ENCODE measurements at regions not wholly inside any gene's neighbourhood (a gene's known extent, or its start where the extent isn't known, plus 50 kb on each side); places are given as distances from the start of the nearest gene placed in this dataset.

DNA sequence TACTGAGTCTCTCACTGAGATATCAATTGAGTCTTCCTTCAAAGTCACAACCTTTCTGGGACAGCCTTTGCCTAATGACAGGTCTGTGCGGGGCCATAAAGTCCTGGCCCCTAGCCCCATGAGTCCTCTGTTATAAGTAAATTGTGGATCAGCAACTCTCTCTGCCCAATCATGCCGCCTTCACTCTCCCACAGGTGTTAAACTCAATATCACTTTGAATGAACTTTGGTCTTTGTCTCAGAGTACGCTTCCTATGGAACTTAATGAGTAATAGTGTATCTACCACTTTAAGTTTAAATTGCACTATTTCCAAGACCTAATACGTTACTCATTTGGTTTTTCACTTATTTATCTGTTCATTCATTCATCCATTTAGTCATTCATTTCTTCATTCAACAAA, 826.4 kb downstream of the TUSC7 start:
- intact Hi-C loops (cut with DNase I), result no loop called here
- ATAC-seq (no peak), DNase-seq (ENCODE audit: low spot score) (no peak)

DNA sequence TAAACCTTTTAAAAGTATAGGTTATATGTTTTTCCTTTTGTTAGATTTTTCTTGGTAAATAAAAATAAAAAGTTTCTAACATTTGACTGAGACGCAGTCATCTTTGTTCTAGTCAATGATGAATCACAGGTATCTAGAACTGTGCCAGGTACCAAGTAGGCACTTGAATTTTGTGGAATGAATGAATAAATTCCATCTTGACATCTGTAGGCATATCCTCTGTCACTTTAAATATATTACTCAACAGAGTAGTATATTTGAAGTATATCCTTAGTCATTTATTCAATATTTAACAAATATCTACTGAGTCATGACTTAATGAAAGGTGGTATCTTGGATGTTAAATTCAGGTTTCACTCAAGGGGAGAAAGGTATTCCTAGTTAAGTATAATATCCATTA, 828.4 kb downstream of the TUSC7 start:
- ATAC-seq (no peak), DNase-seq (ENCODE audit: low spot score) (no peak)
- intact Hi-C loops (cut with DNase I), result no loop called here

DNA sequence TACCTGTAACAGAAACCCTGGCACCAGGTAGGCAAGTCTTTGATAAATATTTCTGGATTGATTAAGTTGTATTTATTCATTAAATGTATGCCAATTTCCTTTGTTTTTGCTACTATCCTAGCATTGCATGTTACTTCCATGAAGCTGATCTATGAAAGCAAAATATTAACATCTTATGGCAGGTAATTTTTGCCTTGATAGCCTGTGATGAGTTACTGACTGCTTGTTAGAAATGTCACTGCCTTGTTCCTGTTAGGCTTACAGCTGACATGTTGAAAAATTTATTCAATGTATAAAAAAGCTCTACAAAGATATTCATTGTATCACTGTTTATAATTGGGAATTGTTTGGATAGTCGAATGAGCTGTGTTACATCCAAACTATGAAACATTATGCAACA, 830.1 kb downstream of the TUSC7 start:
- ATAC-seq, result no peak
- DNase-seq (ENCODE audit: low spot score), result no peak
- intact Hi-C loops (cut with DNase I), result no loop called here

DNA sequence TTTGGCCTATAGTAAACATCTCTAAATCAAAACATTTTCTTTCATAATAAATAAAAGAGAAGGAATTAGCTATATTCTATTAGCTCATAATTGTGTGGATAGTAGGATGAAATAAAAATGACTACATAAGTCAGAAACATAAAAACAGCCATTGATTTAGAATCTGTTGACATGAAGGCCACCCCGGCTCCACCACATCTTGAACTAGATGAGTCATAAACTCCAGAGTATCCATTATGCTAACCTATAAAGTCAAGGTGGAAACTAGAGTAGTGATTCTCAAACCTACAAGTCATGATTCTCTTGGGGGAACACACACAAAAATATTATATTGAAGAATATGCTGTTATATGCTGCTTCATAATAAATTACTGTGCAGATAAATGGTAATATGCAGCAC, 831.0 kb downstream of the TUSC7 start:
- intact Hi-C loops (cut with DNase I), result no loop called here
- DNase-seq (ENCODE audit: low spot score) (no peak), ATAC-seq (no peak)

DNA sequence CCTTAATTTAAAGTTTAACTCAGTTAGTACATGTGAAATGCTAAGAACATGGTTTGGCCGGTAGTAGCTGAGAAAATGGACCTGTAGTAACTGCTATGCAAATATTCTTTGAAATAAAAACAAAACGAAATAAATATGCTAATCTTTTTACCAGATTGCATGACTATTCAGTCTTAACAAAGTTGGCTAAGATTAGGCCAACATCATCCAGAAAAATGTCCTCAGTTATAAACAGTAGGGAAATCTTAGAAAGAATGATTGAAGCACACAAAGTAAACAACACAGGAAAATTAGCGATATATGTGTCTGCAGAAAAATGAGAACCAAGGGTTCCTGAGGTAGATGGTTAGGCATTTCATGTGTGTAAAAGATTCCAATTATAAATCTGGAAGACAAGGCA, 832.1 kb downstream of the TUSC7 start:
- intact Hi-C loops (cut with DNase I), result no loop called here
- DNase-seq (ENCODE audit: low spot score) (no peak), ATAC-seq (no peak)

DNA sequence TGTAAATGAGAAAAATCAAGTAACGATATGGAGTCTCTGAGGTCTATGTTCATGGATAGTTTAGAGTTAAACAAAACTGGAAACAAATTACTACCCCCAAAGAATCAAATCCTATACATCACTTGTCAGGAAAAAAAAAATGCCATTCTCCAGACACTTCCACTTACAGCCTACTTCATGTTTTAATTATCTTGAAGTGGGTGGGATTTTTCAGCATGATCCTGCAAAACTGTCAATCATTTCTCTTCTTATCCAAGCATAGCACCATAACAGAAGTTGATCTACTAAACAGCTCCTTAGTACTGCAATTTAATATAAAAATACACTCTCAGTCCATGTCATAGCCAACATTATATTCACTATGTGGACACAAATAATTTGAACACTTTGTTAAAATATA, 833.9 kb downstream of the TUSC7 start:
- intact Hi-C loops (cut with DNase I), result no loop called here
- ATAC-seq (no peak), DNase-seq (ENCODE audit: low spot score) (no peak)

DNA sequence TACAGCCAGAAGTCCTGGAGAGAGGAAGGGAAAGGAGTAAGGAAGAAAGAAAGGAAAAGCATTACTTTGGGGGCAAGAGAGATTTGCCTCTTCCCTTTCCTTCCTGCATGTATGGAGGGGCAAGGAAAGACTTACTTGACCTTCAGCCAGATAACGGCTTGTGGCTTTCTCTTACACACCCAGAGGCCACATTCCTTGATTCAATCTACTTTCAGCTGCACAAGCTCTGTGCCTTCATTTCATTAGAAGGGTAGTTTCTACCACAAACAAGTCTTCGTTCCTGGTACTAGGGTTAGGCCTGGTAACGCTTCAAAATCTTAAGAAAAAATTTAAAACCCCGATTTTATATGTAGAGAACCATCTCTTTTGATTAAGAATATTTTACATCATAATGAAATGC, 835.9 kb downstream of the TUSC7 start:
- ATAC-seq (no peak), DNase-seq (ENCODE audit: low spot score) (no peak)
- intact Hi-C loops (cut with DNase I), result no loop called here

DNA sequence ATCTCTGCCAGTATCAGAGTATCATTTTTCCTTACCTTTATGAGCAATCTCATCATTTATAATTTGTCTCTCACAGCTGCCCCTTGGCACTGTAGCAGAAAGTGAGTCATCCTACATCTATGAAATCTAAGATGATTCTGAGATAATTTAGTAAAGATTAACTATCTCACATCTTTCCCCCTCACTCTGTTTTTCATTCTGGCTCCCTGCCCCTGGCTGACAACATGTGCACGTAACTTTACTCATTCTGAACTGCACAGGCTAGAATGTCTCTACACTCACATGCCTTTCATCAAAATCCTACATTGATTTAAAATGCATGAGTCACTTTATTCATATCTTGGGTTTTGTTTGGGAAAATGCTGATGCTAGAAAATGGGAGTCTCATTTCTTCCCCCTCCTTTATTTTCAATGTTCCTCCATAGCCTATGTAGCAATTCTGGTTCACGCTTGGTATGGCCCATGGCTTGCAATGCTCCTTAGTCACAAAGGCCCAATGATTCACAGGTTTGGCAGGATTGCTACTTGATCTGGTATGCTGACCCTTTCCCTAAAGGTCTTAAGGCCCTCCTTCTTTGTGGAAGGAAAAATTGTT, 838.5 kb downstream of the TUSC7 start:
- no peak for ATAC-seq
- DNase-seq (ENCODE audit: low spot score), result no peak
- intact Hi-C loops (cut with DNase I), result no loop called here

DNA sequence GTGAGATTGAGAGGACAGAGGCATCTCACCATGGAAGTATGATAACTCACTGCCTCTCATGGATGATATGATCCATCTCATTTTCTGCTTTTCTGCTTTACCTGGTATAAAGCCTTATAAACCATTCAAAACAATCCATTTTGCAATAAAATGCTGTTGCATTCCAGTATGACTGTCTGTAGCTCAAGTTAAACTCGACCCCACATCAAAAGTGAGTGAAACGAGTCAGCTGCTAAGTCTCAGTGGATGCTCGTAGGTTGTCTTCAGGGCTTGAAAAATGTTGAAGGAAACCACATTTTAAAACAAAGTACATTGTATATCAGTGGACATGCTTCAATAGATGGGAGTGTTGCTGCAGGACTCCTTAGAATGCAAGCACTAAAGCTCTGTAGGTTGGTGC, 839.0 kb downstream of the TUSC7 start:
- intact Hi-C loops (cut with DNase I), result no loop called here
- no peak for DNase-seq (ENCODE audit: low spot score)
- no peak for ATAC-seq

DNA sequence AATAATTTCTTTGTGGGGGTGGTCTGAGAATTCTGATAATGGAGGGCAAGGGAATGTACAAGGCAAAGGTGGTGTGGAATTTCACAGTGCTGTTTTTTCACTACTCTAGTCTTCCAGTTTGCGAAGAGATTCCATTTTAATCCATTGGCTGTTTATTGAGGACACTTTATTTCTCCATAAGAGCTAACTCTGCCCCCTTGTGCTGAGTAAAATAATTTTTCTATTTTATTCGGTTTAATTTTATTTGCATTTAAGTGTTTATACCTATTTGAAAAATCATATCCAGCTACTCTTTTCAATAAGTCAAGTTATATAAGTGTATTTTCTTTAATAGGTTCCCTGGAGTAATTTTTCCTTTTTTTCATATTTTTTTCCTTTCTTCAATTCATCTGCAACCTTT, 840.1 kb downstream of the TUSC7 start:
- ATAC-seq (no peak), DNase-seq (ENCODE audit: low spot score) (no peak)
- intact Hi-C loops (cut with DNase I), result no loop called here

DNA sequence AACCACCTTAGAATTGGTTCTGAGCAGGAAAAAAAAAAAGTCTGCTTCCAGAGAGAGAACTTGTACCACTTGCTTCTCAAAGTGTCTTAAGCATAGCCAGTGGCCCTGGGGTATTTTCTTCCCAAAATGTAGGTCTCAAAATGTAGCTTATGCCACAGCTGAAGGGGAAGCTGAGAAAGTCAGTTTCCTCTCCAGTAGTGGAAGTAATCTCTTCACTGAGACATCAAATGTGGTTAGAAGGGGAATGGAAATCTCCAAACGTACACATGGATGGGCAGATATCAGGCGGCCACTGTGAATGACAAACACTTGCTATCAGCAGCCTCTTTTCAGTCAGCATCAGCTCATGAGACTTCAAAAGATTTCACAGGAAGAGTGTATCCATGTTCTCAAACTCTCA, 841.2 kb downstream of the TUSC7 start:
- ATAC-seq (no peak), DNase-seq (ENCODE audit: low spot score) (no peak)
- intact Hi-C loops (cut with DNase I), result no loop called here

DNA sequence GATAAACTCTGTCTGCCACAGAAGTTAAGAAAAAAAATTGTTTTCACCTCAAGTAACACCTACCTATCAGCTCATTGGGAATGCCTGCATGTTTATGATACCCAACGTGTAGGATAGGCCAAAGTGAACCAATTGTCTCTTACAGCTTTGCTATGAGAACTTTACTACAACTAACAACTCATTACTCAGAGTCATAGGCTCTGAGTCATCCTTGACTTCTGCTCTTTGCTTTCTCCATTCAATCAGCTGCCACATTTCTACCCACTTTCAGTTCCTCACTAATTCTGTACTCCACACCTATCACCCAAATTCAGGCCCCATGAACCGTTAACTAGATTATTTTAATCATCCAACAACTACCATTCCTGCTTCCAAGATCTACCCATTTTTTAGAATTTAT, 843.9 kb downstream of the TUSC7 start:
- DNase-seq (ENCODE audit: low spot score) (no peak), ATAC-seq (no peak)
- intact Hi-C loops (cut with DNase I), result no loop called here

DNA sequence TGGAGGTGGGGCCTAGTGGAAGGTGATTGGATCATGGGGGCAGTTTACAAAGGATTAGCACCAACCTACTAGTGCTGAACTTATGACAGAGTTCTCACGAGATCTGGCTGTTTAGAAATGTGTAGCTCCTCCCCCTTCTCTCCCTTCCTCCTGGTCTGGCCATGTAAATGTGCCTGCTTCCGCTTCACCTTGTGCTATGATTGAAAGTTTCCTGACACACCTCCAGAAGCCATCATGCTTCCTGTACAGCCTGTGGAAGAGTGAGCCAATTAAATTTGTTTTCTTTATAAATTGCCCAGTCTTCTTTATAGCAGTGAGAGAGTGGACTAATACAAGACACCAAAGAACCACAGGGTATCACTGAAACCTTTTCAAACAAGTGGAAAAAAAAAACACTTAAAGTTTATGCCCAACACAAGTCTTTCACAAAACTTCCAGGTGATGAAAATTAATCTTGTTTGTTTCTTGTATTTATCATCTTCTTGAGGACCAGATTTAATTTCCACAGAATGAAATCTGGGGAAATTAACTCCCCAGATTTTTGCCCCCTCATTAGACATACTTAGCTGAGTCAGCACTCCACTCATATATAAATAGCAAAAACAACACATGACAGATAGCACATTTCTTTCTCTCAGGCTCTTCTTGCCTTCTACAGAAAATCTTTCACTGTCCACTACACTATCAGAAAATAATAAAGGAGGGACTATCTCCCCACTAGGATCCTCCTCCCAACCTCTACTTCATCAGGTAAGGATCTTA, 847.2 kb downstream of the TUSC7 start:
- intact Hi-C loops (cut with DNase I), result no loop called here
- no peak for DNase-seq (ENCODE audit: low spot score)
- no peak for ATAC-seq

DNA sequence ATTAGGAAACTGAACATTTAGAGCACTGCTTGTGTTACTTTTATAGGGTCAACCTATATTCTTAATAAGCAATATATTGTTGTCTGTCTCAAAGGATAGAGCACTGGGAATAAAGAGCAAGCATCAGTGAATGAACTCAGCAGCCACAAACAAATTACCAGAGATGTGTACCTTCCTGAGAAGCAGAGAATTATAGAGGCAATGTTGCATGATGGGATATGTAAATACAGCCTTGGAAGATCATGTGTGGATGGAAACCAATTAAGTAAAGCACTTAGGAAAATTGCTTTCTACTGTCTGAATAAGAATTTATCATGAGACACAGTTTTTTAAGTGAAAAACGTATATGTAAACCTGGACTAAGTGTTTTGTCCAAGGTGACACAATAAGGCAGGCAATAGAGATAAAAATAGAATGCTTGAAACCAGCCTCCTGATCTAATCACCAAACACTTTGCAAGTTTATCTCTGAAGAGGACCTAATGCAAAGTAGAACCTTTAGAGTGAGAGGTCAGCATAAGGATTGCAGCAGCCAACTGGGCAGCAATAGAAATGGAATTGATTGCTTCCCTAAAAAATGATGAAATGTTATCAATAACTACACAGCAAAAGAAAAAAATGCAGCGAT, 848.0 kb downstream of the TUSC7 start:
- intact Hi-C loops (cut with DNase I), result no loop called here
- ATAC-seq (no peak), DNase-seq (ENCODE audit: low spot score) (no peak)

DNA sequence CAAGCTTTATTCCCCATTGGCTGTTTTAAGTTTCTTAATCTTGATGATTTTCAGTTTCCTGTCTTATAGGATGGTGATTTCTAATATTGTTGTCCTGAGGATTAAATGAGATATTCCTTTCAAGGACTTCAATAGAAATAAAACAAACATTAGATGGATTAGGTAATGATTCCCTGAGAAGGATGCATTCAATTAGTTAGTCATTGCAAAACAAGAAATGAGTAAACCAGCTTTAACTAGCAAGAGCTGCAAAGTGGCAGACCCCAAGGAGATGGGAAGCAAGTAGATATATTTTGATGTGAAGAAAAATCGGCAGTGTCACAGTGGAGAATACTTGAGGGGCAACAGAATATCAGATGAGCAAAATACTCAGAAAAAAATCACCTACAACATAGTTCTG, 849.1 kb downstream of the TUSC7 start:
- no peak for DNase-seq (ENCODE audit: low spot score)
- ATAC-seq, result no peak
- intact Hi-C loops (cut with DNase I), result no loop called here

DNA sequence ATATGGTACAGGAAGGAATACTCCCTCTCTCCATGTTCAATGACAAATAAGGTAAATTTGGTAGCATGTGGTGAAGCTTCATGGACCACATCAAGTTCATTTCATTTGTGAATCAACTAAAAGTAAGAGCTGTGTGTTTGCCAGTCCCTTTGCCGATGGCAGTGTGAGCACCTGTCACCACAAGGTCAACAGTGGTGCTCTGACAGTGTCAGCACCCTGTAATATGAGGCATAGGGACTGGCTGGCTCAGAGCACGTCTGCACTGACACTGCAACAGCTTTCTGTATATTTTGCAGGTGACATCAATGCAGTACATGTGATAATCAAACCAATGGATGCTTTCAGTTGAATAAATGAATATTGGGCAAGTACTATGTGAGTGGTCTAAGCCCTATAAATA, 852.4 kb downstream of the TUSC7 start:
- ATAC-seq, result no peak
- intact Hi-C loops (cut with DNase I), result no loop called here
- no peak for DNase-seq (ENCODE audit: low spot score)

DNA sequence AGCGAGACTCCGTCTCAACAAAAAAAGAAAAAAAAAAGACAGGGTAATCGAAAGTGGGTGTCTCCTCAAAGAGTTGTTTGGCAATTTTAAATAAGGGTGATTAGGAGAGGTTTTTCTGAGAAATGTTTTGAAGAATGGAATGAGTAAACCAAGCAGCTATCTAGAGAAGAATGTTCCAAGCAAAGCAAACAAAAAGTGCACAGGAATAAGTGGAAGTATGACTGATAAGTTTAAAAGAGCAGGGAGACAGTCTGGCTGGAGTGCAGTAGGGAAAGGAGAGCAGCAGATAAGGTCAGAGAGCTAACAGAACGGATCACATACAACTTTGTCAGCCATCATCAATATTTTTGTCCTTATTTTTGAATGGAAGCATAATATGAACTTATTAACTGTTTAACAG, 853.5 kb downstream of the TUSC7 start:
- ATAC-seq (no peak), DNase-seq (ENCODE audit: low spot score) (no peak)
- intact Hi-C loops (cut with DNase I), result no loop called here

DNA sequence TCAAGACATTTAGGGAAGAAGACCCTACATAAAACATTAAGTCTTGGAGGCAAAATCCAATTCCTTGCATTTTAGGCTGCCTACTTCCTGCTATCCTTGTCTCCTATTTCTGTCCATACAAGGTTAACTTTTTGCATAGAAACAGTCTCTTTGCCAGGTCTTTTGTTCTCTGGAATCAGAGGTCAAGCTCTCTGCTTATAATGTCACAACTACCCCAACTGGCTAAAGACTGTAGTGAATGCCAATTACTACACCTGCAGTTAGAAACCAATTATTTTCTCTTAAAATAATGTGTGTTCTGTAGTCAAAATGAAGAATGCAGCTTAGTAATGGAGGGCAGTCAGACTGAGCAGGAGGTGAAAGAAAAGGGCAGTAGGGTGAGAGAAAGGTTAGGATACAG, 856.2 kb downstream of the TUSC7 start:
- intact Hi-C loops (cut with DNase I), result no loop called here
- no peak for DNase-seq (ENCODE audit: low spot score)
- ATAC-seq, result no peak

DNA sequence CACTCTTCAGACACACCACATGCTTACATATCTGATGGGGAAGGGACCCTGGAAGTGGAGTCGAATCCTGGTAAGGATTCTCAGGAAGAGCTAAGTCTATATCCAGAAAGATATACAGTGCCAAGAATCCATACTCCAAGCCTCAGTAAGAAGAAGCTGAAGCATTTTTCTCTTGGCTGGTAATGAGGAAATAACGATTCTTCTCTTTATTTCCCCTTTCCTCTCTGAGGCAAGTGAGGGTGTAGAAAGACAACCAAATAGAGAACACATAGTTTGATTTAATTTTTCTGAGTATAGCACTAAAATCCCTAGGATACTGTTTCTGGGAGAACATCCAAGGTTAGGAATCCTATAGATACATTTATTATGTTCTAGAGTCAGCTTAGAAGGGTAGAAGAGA, 857.3 kb downstream of the TUSC7 start:
- intact Hi-C loops (cut with DNase I), result no loop called here
- ATAC-seq, result no peak
- DNase-seq (ENCODE audit: low spot score), result no peak

DNA sequence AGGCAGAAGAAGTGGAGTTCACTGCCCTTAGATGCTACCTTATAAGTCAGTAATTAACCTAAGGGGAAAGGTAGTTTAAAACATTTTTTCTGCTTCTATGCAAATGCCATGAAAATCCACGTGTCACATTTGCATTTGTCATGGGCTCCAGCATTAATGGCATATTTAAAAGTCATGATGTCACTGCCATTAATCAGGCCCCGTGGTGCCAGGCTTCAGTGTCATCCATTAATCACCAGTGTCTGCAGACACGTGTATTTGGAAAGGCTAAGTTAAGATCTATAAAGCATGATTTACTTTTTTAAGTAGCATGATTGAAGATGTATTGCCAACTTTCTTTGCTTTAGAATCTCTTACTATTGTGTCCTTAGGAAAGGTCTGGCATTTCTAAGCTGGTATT, 857.8 kb downstream of the TUSC7 start:
- DNase-seq (ENCODE audit: low spot score), result no peak
- ATAC-seq, result no peak
- intact Hi-C loops (cut with DNase I), result no loop called here

DNA sequence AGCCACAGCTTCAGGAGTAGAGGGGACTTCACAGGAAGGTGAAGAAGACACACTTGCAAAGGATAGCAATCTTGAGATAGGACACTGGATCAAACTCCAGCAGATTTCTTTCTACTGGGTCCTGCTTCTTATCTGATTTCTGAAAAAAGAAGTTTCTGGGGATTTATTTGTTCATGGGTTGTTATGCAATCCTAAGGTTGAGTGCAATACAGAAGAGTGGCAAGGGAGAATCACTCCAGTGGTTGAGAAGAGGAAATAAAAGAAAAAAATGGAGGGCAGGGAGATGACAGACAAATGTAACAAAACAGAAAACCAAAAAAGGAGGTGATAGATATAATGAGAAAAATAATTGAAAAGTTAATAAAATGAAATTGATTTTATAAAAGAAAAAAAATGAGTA, 858.3 kb downstream of the TUSC7 start:
- DNase-seq (ENCODE audit: low spot score) (no peak), ATAC-seq (no peak)
- intact Hi-C loops (cut with DNase I), result no loop called here

Measured in sciatic nerve (tissue), 2 donors.